ENCODE measurements at regions not wholly inside any gene's neighbourhood (a gene's known extent, or its start where the extent isn't known, plus 50 kb on each side); places are given as distances from the start of the nearest gene placed in this dataset.
A peak's percentile ranks its signal among the peaks of the same experiment; 100 is the strongest.

- H3K36me3 ChIP-seq, result no peaks in the 10 kb centered on the region
- no peaks in the 10 kb centered on the region for H3K4me1 ChIP-seq
Measured at GRCh38 chr3:147122350-147122749, 284.0 kb downstream of the ZIC4 start.

DNA sequence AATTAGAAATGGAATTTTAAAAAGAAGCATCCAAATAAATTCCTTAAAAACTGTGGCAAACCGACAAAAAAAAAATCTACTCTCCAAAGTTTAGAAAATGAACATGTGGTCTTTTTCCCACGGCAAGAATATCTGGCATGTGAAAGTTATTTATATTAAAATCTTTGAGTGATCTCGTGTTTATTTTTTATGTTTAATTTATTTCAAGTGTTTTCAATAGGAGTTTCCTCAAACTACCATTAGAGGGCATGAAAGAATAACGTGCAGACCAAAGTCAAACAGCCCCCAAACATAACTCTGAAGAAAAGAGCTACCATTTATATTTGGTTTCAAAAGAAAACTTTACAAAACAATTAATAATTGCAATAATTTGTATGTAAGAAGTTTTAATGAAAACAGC, 286.4 kb downstream of the ZIC4 start:
- no peaks in the 10 kb centered on the region for H3K36me3 ChIP-seq
- peak in 1 of 2 donors; percentile 48 for TF ChIP-seq CTCF (IDR thresholded peaks at IDR 0.05)
- no peaks in the 10 kb centered on the region for H3K4me1 ChIP-seq
- no peak overlapping the region for H3K27ac ChIP-seq
- H3K27me3 ChIP-seq, result no peaks in the 10 kb centered on the region
- no peaks in the 10 kb centered on the region for H3K9me3 ChIP-seq
- no peak for DNase-seq (ENCODE audit: low spot score)
- H3K4me3 ChIP-seq, result no peak overlapping the region

More at GRCh38 chr3:147122350-147122749, 284.0 kb downstream of the ZIC4 start:
- no peak for TF ChIP-seq CTCF (IDR thresholded peaks at IDR 0.05)
- Histone ChIP-seq H3K27ac (no peak overlapping the region), H3K27me3 (no peaks in the 10 kb centered on the region), H3K4me3 (no peak overlapping the region), H3K9me3 (no peaks in the 10 kb centered on the region)
- DNase-seq (ENCODE audit: low spot score), result no peak

- Histone ChIP-seq H3K27me3 (no peaks in the 10 kb centered on the region), H3K27ac (no peak overlapping the region), H3K36me3 (no peaks in the 10 kb centered on the region), H3K9me3 (no peaks in the 10 kb centered on the region), H3K4me3 (no peak overlapping the region), H3K4me1 (no peaks in the 10 kb centered on the region)
- no peak for DNase-seq (ENCODE audit: low spot score)
- TF ChIP-seq CTCF (IDR thresholded peaks at IDR 0.05), result no peak
Measured at GRCh38 chr3:147119346-147119745, 287.0 kb downstream of the ZIC4 start.

GRCh38 chr3:147118611-147119010, 287.7 kb downstream of the ZIC4 start:
- no peak for DNase-seq (ENCODE audit: low spot score)
- Histone ChIP-seq H3K4me1 (no peaks in the 10 kb centered on the region), H3K27ac (no peak overlapping the region), H3K27me3 (no peaks in the 10 kb centered on the region), H3K36me3 (no peaks in the 10 kb centered on the region), H3K9me3 (no peaks in the 10 kb centered on the region), H3K4me3 (no peak overlapping the region)
- no peak for TF ChIP-seq CTCF (IDR thresholded peaks at IDR 0.05)

- Histone ChIP-seq H3K27me3 (no peaks in the 10 kb centered on the region), H3K9me3 (no peaks in the 10 kb centered on the region), H3K27ac (no peak overlapping the region), H3K4me1 (no peaks in the 10 kb centered on the region), H3K4me3 (no peak overlapping the region), H3K36me3 (no peaks in the 10 kb centered on the region)
- DNase-seq (ENCODE audit: low spot score), result no peak
- TF ChIP-seq CTCF (IDR thresholded peaks at IDR 0.05), result no peak
Measured at GRCh38 chr3:147117631-147118030, 288.7 kb downstream of the ZIC4 start.

- H3K27ac ChIP-seq, result no peak overlapping the region
- no peaks in the 10 kb centered on the region for H3K36me3 ChIP-seq
- DNase-seq (ENCODE audit: low spot score), result no peak
- no peaks in the 10 kb centered on the region for H3K27me3 ChIP-seq
- H3K9me3 ChIP-seq, result peaks cover 0 to 4% of the 10 kb centered on the region in 2 donors
- no peaks in the 10 kb centered on the region for H3K4me1 ChIP-seq
- no peak for TF ChIP-seq CTCF (IDR thresholded peaks at IDR 0.05)
- no peak overlapping the region for H3K4me3 ChIP-seq
Measured at GRCh38 chr3:147113293-147114044, 292.9 kb downstream of the ZIC4 start.
